Sigmoid colon (tissue), 4 donors: ENCODE measurements at regions not wholly inside any gene's neighbourhood (a gene's known extent, or its start where the extent isn't known, plus 50 kb on each side); places are given as distances from the start of the nearest gene placed in this dataset.

Experiments used
- CTCF ChIP-seq, 4 experiments: fragments of 450-650 bp in 3 of 4; fragments of 200-600 bp in 1 of 4; IDR thresholded peaks; one replicate each; pipeline ENCODE4 v1.5.1; 2016 to 2019; ENCODE audit warnings: antibody characterized with exemption in 4 of 4, mild to moderate bottlenecking in 3 of 4, moderate library complexity in 2 of 4
- EP300 ChIP-seq, 4 donors: sonication (generic); formaldehyde crosslinking; IDR thresholded peaks; one replicate each; pipeline ENCODE4 v1.6.1; 2017; ENCODE audit warnings: antibody characterized with exemption in 4 of 4
- POLR2A ChIP-seq, 2 donors: fragments of 450-650 bp; IDR thresholded peaks; one replicate each; pipeline ENCODE4 v1.6.1; 2016; ENCODE audit warnings: antibody characterized with exemption in 2 of 2, mild to moderate bottlenecking in 2 of 2, moderate library complexity in 2 of 2
- POLR2AphosphoS5 ChIP-seq, 4 donors: sonication (generic); formaldehyde crosslinking; IDR thresholded peaks; one replicate each; pipeline ENCODE4 v1.6.1; 2017; ENCODE audit warnings: antibody characterized with exemption in 4 of 4

GRCh38 chr11:133692126-133692934, 153.0 kb downstream of the SPATA19 start:
- TF ChIP-seq CTCF (IDR thresholded peaks at IDR 0.05) = no peak
- TF ChIP-seq POLR2A (IDR thresholded peaks at IDR 0.05) = no peak
- TF ChIP-seq POLR2AphosphoS5 (IDR thresholded peaks at IDR 0.05) = no peak
- no peak for TF ChIP-seq EP300 (IDR thresholded peaks at IDR 0.05)
